Activated T-cell treated with anti-CD3 and anti-CD28 coated beads, Interleukin-2, amount 50 U/mL, for 1 hour (primary cell): ENCODE measurements at regions not wholly inside any gene's neighbourhood (a gene's known extent, or its start where the extent isn't known, plus 50 kb on each side); places are given as distances from the start of the nearest gene placed in this dataset.

Experiments used
- DNase-seq: peaks from one replicate; pipeline ENCODE4 v3.0.0-alpha.2; 2020

- DNase-seq: no peak
Observed at GRCh38 chrX:43525901-43526610, 130.0 kb upstream of the MAOA start.

GRCh38 chrX:43526878-43527277 is 129.2 kb upstream of the MAOA start:
- no peak for DNase-seq

GRCh38 chrX:43527801-43528200 is 128.3 kb upstream of the MAOA start:
- no peak for DNase-seq

- no peak for DNase-seq
Observed at GRCh38 chrX:43530837-43531236, 125.3 kb upstream of the MAOA start.

- DNase-seq: no peak
Observed at GRCh38 chrX:43540318-43540717, 115.8 kb upstream of the MAOA start.

- DNase-seq: no peak
Observed at GRCh38 chrX:43551590-43551989, 104.5 kb upstream of the MAOA start.

GRCh38 chrX:43552156-43552555 is 103.9 kb upstream of the MAOA start:
- DNase-seq: no peak

- no peak for DNase-seq
Observed at GRCh38 chrX:43552703-43553102, 103.4 kb upstream of the MAOA start.

- no peak for DNase-seq
Observed at GRCh38 chrX:43553257-43553656, 102.8 kb upstream of the MAOA start.

- no peak for DNase-seq
Observed at GRCh38 chrX:43556207-43556606, 99.9 kb upstream of the MAOA start.

- DNase-seq: peak; percentile 58
Observed at GRCh38 chrX:43557792-43558191, 98.3 kb upstream of the MAOA start.

- DNase-seq: peak; percentile 18
Observed at GRCh38 chrX:43559644-43560043, 96.5 kb upstream of the MAOA start.

- DNase-seq: no peak
Observed at GRCh38 chrX:43560247-43560946, 95.7 kb upstream of the MAOA start.

- no peak for DNase-seq
Observed at GRCh38 chrX:43562372-43562771, 93.7 kb upstream of the MAOA start.

GRCh38 chrX:43564953-43565352 is 91.1 kb upstream of the MAOA start:
- DNase-seq: no peak

GRCh38 chrX:43566170-43566569 is 89.9 kb upstream of the MAOA start:
- DNase-seq: no peak

GRCh38 chrX:43573441-43574015 is 82.6 kb upstream of the MAOA start:
- DNase-seq: no peak

GRCh38 chrX:43580621-43581020 is 75.5 kb upstream of the MAOA start:
- no peak for DNase-seq

GRCh38 chrX:43581167-43581566 is 74.9 kb upstream of the MAOA start:
- DNase-seq: no peak

- DNase-seq: no peak
Observed at GRCh38 chrX:43581888-43582539, 74.1 kb upstream of the MAOA start.

- DNase-seq: no peak
Observed at GRCh38 chrX:43582540-43582913, 73.6 kb upstream of the MAOA start.

GRCh38 chrX:43585922-43586321 is 70.2 kb upstream of the MAOA start:
- no peak for DNase-seq

- no peak for DNase-seq
Observed at GRCh38 chrX:43586830-43587229, 69.3 kb upstream of the MAOA start.

- no peak for DNase-seq
Observed at GRCh38 chrX:43589735-43590134, 66.4 kb upstream of the MAOA start.
